OCI-LY7 (cell line): ENCODE measurements at regions not wholly inside any gene's neighbourhood (a gene's known extent, or its start where the extent isn't known, plus 50 kb on each side); places are given as distances from the start of the nearest gene placed in this dataset.

ENCODE experiments used
- EZH2phosphoT487 ChIP-seq: fragments of 200-600 bp; sonication (generic); IDR thresholded peaks from 2 replicates; pipeline ENCODE4 v1.6.1; 2018; ENCODE audit warnings: low read depth, borderline replicate concordance, mild to moderate bottlenecking, mixed run types, antibody characterized with exemption, low read length, moderate library complexity, mixed read lengths
- TF ChIP-seq, protein P1 (sequence below): fragments of 200-600 bp; sonication (generic); conservative IDR thresholded peaks from 2 replicates; pipeline ENCODE4 v1.5.1; 2014; ENCODE audit warnings: mild to moderate bottlenecking, antibody characterized with exemption, low read length, moderate library complexity, mixed read lengths

DNA sequence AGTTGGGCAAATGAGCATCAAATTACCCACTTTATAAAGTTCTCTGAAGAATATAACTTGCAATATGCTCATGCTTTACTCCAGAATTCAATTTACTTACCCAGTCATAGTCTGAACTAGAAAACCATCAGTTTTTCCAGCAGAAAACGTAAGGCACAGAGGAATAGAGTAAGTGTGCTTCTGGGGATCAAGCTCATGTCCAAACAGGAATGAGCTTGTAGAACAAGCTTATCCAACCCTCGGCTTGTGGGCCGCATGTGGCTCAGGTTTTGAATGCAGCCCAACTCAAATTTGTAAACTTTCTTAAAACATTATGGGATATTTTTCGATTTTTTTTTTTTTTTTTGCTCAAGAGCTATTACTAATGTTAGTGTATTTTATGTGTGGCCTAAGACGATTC, 308.5 kb upstream of the KLF12 start:
- TF ChIP-seq, protein P1, sequence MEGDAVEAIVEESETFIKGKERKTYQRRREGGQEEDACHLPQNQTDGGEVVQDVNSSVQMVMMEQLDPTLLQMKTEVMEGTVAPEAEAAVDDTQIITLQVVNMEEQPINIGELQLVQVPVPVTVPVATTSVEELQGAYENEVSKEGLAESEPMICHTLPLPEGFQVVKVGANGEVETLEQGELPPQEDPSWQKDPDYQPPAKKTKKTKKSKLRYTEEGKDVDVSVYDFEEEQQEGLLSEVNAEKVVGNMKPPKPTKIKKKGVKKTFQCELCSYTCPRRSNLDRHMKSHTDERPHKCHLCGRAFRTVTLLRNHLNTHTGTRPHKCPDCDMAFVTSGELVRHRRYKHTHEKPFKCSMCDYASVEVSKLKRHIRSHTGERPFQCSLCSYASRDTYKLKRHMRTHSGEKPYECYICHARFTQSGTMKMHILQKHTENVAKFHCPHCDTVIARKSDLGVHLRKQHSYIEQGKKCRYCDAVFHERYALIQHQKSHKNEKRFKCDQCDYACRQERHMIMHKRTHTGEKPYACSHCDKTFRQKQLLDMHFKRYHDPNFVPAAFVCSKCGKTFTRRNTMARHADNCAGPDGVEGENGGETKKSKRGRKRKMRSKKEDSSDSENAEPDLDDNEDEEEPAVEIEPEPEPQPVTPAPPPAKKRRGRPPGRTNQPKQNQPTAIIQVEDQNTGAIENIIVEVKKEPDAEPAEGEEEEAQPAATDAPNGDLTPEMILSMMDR = no peak
- no peak for TF ChIP-seq EZH2phosphoT487
